Type B pancreatic cell (in vitro differentiated cells): ENCODE measurements at regions not wholly inside any gene's neighbourhood (a gene's known extent, or its start where the extent isn't known, plus 50 kb on each side); places are given as distances from the start of the nearest gene placed in this dataset.

Experiments
- DNase-seq: peaks from one replicate; pipeline ENCODE4 v3.0.0; 2021; ENCODE audit warnings: mixed read lengths; ENCODE audit not compliant: unreplicated experiment; ENCODE audit errors: extremely low spot score
- H3K27ac Mint-ChIP-seq: 2 replicates; pipeline ENCODE4 v1.8.0; 2021; ENCODE audit warnings: mild to moderate bottlenecking, mixed read lengths
- H3K27me3 Mint-ChIP-seq: 2 replicates; pipeline ENCODE4 v1.8.0; 2021; ENCODE audit warnings: mixed read lengths
- H3K36me3 Mint-ChIP-seq: 2 replicates; pipeline ENCODE4 v1.8.0; 2021; ENCODE audit warnings: mixed read lengths
- H3K4me1 Mint-ChIP-seq: one replicate; pipeline ENCODE4 v1.8.0; 2021; ENCODE audit warnings: mixed read lengths; ENCODE audit not compliant: unreplicated experiment
- H3K4me3 Mint-ChIP-seq: 2 replicates; pipeline ENCODE4 v1.8.0; 2021; ENCODE audit warnings: mild to moderate bottlenecking, mixed read lengths
- H3K9me3 Mint-ChIP-seq: 2 replicates; pipeline ENCODE4 v1.8.0; 2021; ENCODE audit warnings: mixed read lengths
- TF ChIP-seq, protein P1 (sequence below): fragments of 200-600 bp; sonication (generic); conservative IDR thresholded peaks from 2 replicates; pipeline ENCODE4 v1.5.0; 2021; ENCODE audit warnings: antibody characterized with exemption, mild to moderate bottlenecking

- TF ChIP-seq, protein P1, sequence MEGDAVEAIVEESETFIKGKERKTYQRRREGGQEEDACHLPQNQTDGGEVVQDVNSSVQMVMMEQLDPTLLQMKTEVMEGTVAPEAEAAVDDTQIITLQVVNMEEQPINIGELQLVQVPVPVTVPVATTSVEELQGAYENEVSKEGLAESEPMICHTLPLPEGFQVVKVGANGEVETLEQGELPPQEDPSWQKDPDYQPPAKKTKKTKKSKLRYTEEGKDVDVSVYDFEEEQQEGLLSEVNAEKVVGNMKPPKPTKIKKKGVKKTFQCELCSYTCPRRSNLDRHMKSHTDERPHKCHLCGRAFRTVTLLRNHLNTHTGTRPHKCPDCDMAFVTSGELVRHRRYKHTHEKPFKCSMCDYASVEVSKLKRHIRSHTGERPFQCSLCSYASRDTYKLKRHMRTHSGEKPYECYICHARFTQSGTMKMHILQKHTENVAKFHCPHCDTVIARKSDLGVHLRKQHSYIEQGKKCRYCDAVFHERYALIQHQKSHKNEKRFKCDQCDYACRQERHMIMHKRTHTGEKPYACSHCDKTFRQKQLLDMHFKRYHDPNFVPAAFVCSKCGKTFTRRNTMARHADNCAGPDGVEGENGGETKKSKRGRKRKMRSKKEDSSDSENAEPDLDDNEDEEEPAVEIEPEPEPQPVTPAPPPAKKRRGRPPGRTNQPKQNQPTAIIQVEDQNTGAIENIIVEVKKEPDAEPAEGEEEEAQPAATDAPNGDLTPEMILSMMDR = no peak
- DNase-seq = no peak
- Mint-ChIP-seq H3K4me3 (no peak overlapping the region), H3K9me3 (no peaks in the 10 kb centered on the region), H3K27ac (no peak overlapping the region), H3K4me1 (no peaks in the 10 kb centered on the region), H3K27me3 (no peaks in the 10 kb centered on the region), H3K36me3 (no peaks in the 10 kb centered on the region)
Observed at GRCh38 chr1:194300340-194300739, 1113.9 kb upstream of the B3GALT2 start.

DNA sequence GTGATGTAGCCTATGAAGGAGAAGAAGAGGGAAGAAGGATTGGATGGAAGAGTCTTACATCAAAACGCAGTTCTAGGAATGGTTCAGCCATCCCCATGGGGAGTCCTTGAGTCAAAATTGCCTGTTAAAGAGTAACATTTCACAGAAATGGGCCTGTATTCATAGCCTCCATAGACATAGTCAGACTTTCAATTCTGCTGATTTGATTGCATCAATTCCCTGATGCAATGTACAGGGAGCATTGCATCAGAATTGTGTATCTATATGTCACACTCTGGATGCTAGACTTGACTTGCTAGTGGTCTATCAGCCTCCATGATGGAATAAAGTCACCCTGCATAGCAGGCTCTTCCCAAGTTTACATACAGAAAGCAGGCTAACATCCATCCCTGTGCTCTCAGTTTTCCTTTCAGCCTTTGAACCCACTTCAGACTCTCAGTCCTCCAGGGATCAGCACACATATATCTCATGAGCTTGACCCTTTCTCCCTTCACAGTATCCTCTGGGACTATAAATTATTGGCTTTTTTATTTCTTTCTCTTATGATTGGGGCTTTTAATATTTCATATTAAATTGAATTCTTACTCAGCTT is 1111.7 kb upstream of the B3GALT2 start:
- Mint-ChIP-seq H3K27ac (no peak overlapping the region), H3K27me3 (no peaks in the 10 kb centered on the region), H3K4me1 (no peaks in the 10 kb centered on the region), H3K9me3 (no peaks in the 10 kb centered on the region), H3K4me3 (no peak overlapping the region), H3K36me3 (no peaks in the 10 kb centered on the region)
- TF ChIP-seq, protein P1 = no peak
- DNase-seq = no peak

DNA sequence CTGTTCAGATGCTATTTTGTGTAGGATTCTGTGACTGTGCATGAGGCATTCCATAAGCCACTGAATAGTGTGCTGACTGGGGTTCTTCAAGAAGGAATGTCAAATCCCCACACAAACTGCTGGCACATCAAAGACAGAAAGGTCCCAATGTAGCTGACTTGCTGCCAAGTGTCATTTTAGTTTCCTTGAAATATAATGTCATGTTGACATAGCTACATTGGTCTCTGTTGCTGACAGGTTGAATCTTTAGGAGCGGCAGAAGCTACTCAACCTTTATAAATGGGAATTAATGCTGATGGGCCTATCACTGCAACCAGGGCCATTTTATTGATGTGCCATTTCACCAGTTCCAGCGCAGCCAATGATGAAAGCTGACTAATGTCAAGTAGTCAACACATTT is 1110.7 kb upstream of the B3GALT2 start:
- no peak for DNase-seq
- no peaks in the 10 kb centered on the region for H3K27me3 Mint-ChIP-seq
- no peak overlapping the region for H3K27ac Mint-ChIP-seq
- H3K9me3 Mint-ChIP-seq = no peaks in the 10 kb centered on the region
- no peak overlapping the region for H3K4me3 Mint-ChIP-seq
- no peaks in the 10 kb centered on the region for H3K36me3 Mint-ChIP-seq
- no peaks in the 10 kb centered on the region for H3K4me1 Mint-ChIP-seq
- TF ChIP-seq, protein P1 = no peak

GRCh38 chr1:194296201-194296600 is 1109.8 kb upstream of the B3GALT2 start:
- Mint-ChIP-seq H3K27me3 (no peaks in the 10 kb centered on the region), H3K36me3 (no peaks in the 10 kb centered on the region), H3K9me3 (no peaks in the 10 kb centered on the region), H3K4me1 (no peaks in the 10 kb centered on the region), H3K27ac (no peak overlapping the region), H3K4me3 (no peak overlapping the region)
- no peak for DNase-seq
- TF ChIP-seq, protein P1 = no peak

DNA sequence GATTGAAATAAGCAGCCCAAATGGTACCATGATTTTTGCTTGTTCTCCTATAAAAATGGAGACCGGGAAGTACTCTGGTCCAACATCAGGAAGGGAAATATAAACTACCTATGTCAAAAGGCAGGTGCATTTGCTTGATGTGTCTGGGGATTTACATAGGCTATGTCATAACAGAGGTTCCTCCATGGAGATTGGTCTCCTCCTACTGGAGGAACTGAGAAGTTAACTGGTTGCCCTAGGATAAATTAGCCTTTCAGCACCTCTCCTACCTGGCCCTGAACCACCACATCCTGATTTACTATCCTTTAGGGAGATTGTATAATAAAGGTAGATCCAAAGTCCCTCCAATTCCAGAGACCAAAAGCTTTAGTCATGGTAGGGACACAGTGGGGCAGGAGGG is 1109.3 kb upstream of the B3GALT2 start:
- TF ChIP-seq, protein P1 = peak; percentile 67
- DNase-seq = no peak
- Mint-ChIP-seq H3K4me3 (no peak overlapping the region), H3K27ac (no peak overlapping the region), H3K27me3 (no peaks in the 10 kb centered on the region), H3K4me1 (no peaks in the 10 kb centered on the region), H3K36me3 (no peaks in the 10 kb centered on the region), H3K9me3 (no peaks in the 10 kb centered on the region)
